ENCODE measurements at regions not wholly inside any gene's neighbourhood (a gene's known extent, or its start where the extent isn't known, plus 50 kb on each side); places are given as distances from the start of the nearest gene placed in this dataset.

- TF ChIP-seq CTCF (IDR thresholded peaks at IDR 0.05), result no peak
- no peak for TF ChIP-seq POLR2A (IDR thresholded peaks at IDR 0.05)
- no peak for TF ChIP-seq POLR2AphosphoS5 (IDR thresholded peaks at IDR 0.05)
These were observed 127.3 kb upstream of the HABP2 start for GRCh38 chr10:113425541-113425951.

Data from sigmoid colon (tissue), 4 donors.